ENCODE measurements at regions not wholly inside any gene's neighbourhood (a gene's known extent, or its start where the extent isn't known, plus 50 kb on each side); places are given as distances from the start of the nearest gene placed in this dataset.

DNA sequence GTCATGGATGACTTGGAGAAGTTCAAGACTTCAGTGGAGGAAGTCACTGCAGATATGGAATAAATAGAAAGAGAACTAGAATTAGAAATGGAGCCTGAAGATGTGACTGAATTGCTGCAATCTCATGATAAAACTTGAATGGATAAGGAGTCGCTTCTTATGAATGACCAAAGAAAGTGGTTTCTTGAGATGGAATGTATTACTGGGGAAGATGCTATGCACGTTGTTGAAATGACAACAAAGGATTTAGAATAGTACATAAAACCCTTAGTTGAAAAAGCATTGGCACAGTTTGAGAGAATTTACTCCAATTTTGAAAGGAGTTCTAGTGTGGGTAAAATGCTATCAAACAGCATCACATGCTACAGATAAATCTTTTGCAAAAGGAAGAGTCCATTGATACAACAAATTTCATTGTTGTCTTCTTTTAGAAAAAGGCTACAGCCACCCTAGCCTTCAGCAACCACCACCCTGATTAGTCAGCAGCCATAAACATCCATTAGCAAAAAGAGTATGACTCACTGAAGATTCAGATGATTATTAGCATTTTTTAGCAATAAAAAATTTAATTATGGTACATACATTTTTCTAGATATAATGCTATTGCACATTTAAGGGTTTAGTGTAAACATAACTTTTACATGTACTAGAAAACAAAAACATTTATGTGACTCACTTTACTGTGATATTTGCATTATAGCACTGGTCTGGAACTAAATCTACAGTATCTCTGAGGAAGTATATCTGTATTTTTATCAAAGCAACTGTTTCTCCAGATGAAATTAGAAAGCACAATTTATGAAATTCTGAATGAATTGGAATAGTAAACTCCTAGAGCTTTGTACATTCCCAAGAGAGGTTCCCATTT lies 110.5 kb upstream of the TACR1 start:
- no peak for TF ChIP-seq MAFK (IDR thresholded peaks at IDR 0.05; ENCODE audit: partially characterized antibody)
- TF ChIP-seq, protein P1, sequence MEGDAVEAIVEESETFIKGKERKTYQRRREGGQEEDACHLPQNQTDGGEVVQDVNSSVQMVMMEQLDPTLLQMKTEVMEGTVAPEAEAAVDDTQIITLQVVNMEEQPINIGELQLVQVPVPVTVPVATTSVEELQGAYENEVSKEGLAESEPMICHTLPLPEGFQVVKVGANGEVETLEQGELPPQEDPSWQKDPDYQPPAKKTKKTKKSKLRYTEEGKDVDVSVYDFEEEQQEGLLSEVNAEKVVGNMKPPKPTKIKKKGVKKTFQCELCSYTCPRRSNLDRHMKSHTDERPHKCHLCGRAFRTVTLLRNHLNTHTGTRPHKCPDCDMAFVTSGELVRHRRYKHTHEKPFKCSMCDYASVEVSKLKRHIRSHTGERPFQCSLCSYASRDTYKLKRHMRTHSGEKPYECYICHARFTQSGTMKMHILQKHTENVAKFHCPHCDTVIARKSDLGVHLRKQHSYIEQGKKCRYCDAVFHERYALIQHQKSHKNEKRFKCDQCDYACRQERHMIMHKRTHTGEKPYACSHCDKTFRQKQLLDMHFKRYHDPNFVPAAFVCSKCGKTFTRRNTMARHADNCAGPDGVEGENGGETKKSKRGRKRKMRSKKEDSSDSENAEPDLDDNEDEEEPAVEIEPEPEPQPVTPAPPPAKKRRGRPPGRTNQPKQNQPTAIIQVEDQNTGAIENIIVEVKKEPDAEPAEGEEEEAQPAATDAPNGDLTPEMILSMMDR (IDR thresholded peaks at IDR 0.05): no peak
- TF ChIP-seq, protein P2, sequence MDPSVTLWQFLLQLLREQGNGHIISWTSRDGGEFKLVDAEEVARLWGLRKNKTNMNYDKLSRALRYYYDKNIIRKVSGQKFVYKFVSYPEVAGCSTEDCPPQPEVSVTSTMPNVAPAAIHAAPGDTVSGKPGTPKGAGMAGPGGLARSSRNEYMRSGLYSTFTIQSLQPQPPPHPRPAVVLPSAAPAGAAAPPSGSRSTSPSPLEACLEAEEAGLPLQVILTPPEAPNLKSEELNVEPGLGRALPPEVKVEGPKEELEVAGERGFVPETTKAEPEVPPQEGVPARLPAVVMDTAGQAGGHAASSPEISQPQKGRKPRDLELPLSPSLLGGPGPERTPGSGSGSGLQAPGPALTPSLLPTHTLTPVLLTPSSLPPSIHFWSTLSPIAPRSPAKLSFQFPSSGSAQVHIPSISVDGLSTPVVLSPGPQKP (IDR thresholded peaks at IDR 0.05; ENCODE audit: low read depth, low read length): no peak
- TF ChIP-seq MAZ (IDR thresholded peaks at IDR 0.05; ENCODE audit: borderline replicate concordance, low read depth, low read length): no peak
- no peak for TF ChIP-seq CHD4 (IDR thresholded peaks at IDR 0.05; ENCODE audit: borderline replicate concordance)
- TF ChIP-seq JUNB (IDR thresholded peaks at IDR 0.05): no peak
- no peak for TF ChIP-seq RCOR1 (IDR thresholded peaks at IDR 0.05; ENCODE audit: low read depth, low read length)
- TF ChIP-seq POLR2A (IDR thresholded peaks at IDR 0.05; ENCODE audit: low read length): no peak
